ENCODE measurements at regions not wholly inside any gene's neighbourhood (a gene's known extent, or its start where the extent isn't known, plus 50 kb on each side); places are given as distances from the start of the nearest gene placed in this dataset.

- no peak overlapping the region for H3K4me3 ChIP-seq (ENCODE audit: low read depth, low read length)
- TF ChIP-seq CTCF (IDR thresholded peaks at IDR 0.05; ENCODE audit: low read depth, low read length, missing control alignments): no peak
- DNase-seq (ENCODE audit: low read depth): no peak
Measured at GRCh38 chr12:23174917-23175316, 549.9 kb downstream of the ETNK1 start.

GRCh38 chr12:23185346-23185745 lies 560.4 kb downstream of the ETNK1 start:
- H3K4me3 ChIP-seq (ENCODE audit: low read depth, low read length): no peak overlapping the region
- DNase-seq (ENCODE audit: low read depth): no peak
- no peak for TF ChIP-seq CTCF (IDR thresholded peaks at IDR 0.05; ENCODE audit: low read depth, low read length, missing control alignments)

DNA sequence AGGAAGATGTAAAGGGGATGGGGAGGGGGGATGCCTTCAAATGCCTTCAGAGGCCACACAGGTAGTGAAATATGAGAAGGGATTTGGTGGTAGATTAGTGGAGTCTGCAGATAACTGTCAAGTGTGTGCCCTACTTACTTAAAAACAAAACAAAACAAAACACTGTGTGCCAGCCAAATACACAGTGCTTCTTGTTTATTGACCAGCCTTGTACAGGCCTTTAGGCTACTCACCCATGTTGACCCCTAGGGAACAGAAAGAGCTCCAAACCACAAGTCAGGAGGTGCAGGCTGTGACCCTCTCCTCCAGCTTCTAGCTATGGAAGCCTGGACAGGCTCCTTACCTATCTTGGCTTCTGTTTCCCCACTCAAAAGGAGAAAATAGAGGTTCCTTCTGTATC lies 562.0 kb downstream of the ETNK1 start:
- DNase-seq (ENCODE audit: low read depth): no peak
- TF ChIP-seq CTCF (IDR thresholded peaks at IDR 0.05; ENCODE audit: low read depth, low read length, missing control alignments): no peak
- no peak overlapping the region for H3K4me3 ChIP-seq (ENCODE audit: low read depth, low read length)

GRCh38 chr12:23193552-23193951 lies 568.6 kb downstream of the ETNK1 start:
- TF ChIP-seq CTCF (IDR thresholded peaks at IDR 0.05; ENCODE audit: low read depth, low read length, missing control alignments): no peak
- no peak overlapping the region for H3K4me3 ChIP-seq (ENCODE audit: low read depth, low read length)
- DNase-seq (ENCODE audit: low read depth): no peak

- no peak for DNase-seq (ENCODE audit: low read depth)
- no peak overlapping the region for H3K4me3 ChIP-seq (ENCODE audit: low read depth, low read length)
- TF ChIP-seq CTCF (IDR thresholded peaks at IDR 0.05; ENCODE audit: low read depth, low read length, missing control alignments): no peak
Measured at GRCh38 chr12:23197266-23197665, 572.3 kb downstream of the ETNK1 start.

DNA sequence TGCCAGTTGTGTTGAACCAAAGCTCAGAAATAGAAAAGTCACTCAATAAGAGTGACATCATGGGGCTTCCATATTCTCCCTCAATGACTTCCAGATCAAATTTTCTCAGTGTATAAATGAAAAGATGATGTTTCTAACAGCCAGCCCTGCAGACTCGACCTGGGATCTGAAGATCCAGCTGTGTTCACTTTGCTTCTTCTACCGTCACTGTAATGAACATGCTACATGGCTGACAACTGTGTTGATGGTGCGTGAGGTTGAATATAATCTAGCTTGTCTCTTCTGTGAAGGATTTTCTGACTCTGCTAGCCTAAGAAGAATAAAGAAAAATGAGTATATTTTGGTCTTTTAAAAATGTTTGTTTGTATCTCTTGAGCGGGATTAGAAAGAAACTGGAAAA lies 577.8 kb downstream of the ETNK1 start:
- no peak for TF ChIP-seq CTCF (IDR thresholded peaks at IDR 0.05; ENCODE audit: low read depth, low read length, missing control alignments)
- H3K4me3 ChIP-seq (ENCODE audit: low read depth, low read length): no peak overlapping the region
- DNase-seq (ENCODE audit: low read depth): no peak

GRCh38 chr12:23204933-23205778 lies 580.2 kb downstream of the ETNK1 start:
- peak; percentile 80 for TF ChIP-seq CTCF (IDR thresholded peaks at IDR 0.05; ENCODE audit: low read depth, low read length, missing control alignments)
- no peak overlapping the region for H3K4me3 ChIP-seq (ENCODE audit: low read depth, low read length)
- DNase-seq (ENCODE audit: low read depth): peak; percentile 39
